Central memory CD4-positive, alpha-beta T cell (primary cell): ENCODE measurements at regions not wholly inside any gene's neighbourhood (a gene's known extent, or its start where the extent isn't known, plus 50 kb on each side); places are given as distances from the start of the nearest gene placed in this dataset.

Source experiments
- DNase-seq: peaks from one replicate; pipeline ENCODE4 v3.0.0; 2022

- DNase-seq = no peak
Measured at GRCh38 chr12:92529944-92530343, 172.8 kb upstream of the PLEKHG7 start.

DNA sequence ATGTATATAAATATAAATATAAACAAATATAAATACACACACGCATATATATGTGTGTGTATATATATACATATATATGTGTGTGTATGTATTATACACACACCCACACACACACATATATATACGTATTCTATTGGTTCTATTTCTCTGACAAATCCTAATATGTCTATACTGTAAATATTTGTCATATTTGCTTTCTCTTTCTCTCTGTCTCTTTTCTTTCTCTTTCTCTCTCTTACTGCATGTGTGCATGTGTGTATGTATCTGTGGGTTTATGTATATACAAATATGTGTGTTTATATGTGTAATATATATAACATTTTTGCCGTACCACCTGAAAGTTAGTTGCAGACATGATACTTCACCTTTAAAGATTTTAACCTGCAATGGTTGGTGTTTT lies 174.2 kb upstream of the PLEKHG7 start:
- DNase-seq = no peak

DNA sequence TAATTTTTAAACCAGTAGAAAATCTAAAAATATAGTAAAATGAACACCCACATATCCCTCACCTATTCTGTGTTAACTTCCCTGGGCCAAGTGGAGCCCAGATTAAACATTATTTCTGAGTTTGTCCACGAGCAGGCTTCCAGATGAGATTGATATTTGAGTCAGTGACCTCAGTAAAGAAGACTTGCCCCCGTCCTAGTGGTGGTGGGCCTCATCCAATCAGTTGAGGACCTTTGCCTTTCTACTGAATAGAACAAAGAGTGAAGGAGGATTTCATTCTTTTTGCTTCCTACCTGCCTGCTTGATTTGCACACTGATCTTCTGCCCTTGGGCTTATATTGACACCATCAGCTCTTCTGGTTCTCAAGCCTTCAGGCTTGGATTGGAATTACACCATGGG lies 174.7 kb upstream of the PLEKHG7 start:
- DNase-seq = no peak

GRCh38 chr12:92524489-92524888 lies 178.3 kb upstream of the PLEKHG7 start:
- DNase-seq = no peak

GRCh38 chr12:92520511-92520910 lies 182.3 kb upstream of the PLEKHG7 start:
- DNase-seq = no peak

DNA sequence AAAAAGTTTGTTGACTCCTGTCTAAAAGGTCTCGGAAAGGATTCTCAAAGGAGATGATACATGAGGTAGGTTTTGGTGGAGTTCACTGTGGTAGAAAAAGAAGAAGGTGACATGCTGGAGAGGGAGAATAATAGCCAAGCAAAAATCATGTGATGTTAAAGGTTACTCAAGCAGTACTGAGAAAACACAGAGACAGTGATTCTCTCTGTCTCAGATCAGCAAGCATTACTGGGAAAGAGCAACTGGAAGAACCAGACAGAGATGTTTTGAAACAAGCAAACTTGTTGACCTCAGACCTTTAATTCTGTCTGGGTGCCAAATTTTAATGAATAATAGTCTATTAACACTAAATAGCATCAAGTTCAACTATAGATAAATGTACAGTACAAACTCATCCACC lies 183.5 kb upstream of the PLEKHG7 start:
- DNase-seq = no peak

DNA sequence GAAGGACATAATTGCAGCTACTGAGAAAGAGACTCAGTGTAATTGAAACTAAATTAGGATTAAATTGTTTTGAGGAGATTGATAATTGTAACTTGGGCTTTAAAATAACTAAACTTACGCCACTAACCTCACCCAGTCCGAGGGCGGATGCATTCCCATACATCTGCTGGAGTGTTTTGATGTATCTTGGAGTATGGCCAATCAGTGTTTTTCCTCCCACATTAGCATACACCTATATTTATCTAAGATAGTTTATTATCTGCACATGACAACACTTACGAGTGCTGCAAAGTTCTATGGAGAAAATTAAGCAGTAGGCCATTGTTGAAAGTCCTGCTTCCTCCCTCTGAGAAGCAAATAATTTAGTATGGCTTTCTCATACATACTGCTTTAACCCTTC lies 184.7 kb upstream of the PLEKHG7 start:
- no peak for DNase-seq

DNA sequence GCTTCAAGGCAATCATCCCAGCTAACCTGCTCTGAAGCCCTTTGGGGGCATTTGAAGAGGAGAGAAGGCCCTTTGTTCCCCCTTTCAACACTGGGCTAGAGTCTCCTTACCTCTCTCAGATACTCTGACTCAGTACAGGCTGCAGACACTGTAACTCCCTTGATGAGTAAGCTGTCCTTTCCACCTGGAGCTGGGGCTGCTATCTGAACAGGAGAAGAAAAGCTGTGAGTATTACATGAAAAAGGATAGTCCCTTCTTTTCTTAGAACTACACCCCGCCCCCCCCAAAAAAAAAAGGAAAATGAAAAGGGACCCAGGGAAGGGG lies 186.6 kb upstream of the PLEKHG7 start:
- no peak for DNase-seq

DNA sequence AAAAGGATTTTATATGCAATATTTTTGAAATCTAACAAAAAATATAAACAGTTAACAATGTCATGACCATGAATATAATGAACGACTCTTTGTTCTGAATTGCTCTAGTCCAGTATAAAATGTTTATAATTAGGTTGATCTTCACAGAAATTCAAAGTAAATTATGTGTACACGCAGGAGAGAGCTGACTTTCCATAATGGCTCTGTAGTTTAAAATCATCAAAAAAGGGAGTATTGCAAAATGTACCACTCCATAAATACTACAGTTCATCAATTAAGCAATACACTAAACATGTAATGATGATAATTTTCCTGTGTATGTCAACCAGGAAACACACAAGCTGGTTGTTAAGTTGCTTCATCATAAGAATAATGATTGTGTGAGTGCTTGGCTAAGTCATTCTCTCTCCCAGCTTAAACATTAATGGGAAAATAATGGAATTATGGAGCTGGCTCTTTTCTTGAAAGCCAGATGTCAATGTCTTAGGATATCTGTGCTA lies 189.5 kb upstream of the PLEKHG7 start:
- no peak for DNase-seq

DNA sequence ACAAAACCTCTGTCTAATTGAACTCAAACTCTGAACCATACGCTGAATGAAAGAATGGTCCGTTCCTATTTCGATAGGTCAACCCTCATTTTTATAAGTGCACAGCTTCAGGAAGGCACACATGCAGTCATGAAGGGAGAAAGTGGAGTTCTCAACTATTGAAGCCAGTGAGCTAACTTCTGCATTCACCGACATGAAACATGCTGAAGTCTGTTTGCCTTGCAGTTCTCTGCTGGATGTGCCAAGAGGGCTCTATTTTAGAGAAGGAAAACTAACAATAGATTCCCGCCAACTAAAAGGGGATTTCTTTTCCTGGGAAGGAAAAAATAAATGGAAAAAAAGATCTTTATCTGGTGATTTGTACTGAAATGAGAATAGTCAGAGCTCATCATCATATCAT lies 191.0 kb upstream of the PLEKHG7 start:
- DNase-seq = no peak

GRCh38 chr12:92509156-92509738 lies 193.5 kb upstream of the PLEKHG7 start:
- no peak for DNase-seq

- no peak for DNase-seq
Measured at GRCh38 chr12:92506891-92507290, 195.9 kb upstream of the PLEKHG7 start.

DNA sequence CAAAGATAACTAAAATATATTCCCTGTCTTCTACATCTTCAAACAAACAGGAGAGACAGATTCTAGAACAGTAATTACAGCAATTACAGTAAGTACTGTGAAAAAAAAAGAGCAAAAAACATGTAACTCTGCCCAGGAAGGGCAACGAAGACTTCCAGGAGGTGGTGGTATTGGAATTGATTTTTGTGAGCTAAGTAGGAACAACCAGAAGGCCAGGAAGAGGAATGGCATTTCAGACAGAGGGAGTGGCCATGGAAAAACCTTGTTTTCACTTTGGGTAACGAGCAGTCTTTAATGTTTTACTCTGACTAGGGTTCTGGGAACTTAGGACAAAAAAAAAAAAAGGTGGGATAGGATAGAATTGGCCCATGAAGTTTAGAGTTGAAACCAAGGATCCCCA lies 196.3 kb upstream of the PLEKHG7 start:
- no peak for DNase-seq

DNA sequence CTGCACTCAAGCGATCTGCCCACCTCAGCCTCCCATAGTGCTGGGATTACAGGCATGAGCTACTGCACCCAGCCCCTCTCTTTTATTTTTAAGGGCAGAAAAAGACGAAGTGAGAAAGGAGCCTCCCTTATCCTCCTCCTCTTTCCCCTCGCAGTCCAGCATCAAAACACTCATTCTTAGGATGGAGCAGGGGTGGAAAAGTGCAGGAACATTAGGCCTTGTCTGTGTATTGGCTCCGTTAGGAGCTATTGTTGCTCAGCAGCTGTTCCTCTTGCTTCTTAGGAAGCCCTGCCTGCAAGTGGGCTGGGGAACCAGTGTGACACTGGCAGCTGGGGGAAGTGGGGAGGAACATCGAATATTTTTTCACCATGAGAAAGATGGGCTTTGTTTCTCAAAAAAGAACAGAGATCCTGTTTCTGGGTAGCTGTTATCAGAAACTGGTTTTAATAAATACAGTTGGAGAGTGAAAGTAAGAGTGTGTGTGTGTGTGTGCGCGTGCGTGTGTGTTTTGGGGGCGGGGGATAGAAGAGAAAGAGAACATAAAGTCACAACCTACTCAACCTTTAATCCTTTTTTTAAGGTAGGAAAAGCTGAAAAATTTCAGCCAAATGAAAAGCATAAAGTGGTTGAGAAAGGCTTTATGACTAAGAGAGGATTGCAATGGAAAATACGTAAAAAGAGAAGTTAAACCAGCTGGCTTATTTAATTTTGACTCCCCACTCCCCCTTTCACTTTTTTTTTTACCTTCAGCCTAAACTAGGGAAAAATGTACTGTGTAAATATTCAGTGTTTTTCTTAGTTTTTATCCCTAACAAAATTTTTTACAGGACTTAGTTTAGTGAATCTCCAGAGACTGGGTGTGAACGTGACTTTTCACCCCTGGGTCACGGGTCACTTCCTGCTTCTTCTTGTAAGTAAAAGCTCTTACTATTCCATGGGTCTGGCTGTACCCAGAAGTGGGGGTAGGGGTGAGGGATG lies 197.2 kb upstream of the PLEKHG7 start:
- peak; percentile 41 for DNase-seq

GRCh38 chr12:92504594-92504981 lies 198.2 kb upstream of the PLEKHG7 start:
- DNase-seq = no peak

DNA sequence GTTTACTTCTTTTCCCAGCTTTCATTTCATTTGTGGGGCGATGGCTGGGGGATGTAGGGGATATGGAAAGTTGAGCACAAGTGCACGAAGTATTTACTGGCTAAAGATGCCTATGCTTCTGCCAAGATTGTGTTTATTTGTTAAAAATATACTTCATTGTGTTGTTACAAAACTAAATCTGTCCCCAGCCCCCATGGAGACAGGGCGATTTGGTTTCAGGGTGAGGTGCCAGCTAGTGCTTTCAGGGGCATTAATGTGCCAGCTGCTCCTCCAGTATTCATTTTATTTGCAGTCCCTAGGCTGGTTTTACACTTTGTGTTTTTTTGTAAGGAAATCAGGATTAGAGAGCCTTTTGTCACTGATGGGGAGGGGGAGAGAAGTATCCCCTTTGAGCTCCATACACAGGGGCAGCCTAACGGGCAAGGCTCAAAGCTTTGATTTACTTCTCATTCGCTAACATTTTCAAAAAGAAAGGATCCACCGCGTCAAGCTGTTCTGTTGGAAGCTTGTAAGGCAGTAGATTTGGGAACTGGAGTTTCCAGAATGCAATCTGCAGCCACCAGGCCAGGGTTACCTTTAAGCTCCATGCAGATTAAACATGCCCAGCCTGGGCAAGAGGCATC lies 198.7 kb upstream of the PLEKHG7 start:
- no peak for DNase-seq

GRCh38 chr12:92503029-92503931 lies 199.5 kb upstream of the PLEKHG7 start:
- DNase-seq = no peak

GRCh38 chr12:92502417-92503028 lies 200.3 kb upstream of the PLEKHG7 start:
- DNase-seq = no peak

- no peak for DNase-seq
Measured at GRCh38 chr12:92496790-92497189, 206.0 kb upstream of the PLEKHG7 start.

- DNase-seq = no peak
Measured at GRCh38 chr12:92495108-92495507, 207.7 kb upstream of the PLEKHG7 start.

- DNase-seq = no peak
Measured at GRCh38 chr12:92493816-92494215, 209.0 kb upstream of the PLEKHG7 start.

GRCh38 chr12:92492995-92493394 lies 209.8 kb upstream of the PLEKHG7 start:
- no peak for DNase-seq
